ENCODE measurements at regions not wholly inside any gene's neighbourhood (a gene's known extent, or its start where the extent isn't known, plus 50 kb on each side); places are given as distances from the start of the nearest gene placed in this dataset.

- TF ChIP-seq, protein P1, sequence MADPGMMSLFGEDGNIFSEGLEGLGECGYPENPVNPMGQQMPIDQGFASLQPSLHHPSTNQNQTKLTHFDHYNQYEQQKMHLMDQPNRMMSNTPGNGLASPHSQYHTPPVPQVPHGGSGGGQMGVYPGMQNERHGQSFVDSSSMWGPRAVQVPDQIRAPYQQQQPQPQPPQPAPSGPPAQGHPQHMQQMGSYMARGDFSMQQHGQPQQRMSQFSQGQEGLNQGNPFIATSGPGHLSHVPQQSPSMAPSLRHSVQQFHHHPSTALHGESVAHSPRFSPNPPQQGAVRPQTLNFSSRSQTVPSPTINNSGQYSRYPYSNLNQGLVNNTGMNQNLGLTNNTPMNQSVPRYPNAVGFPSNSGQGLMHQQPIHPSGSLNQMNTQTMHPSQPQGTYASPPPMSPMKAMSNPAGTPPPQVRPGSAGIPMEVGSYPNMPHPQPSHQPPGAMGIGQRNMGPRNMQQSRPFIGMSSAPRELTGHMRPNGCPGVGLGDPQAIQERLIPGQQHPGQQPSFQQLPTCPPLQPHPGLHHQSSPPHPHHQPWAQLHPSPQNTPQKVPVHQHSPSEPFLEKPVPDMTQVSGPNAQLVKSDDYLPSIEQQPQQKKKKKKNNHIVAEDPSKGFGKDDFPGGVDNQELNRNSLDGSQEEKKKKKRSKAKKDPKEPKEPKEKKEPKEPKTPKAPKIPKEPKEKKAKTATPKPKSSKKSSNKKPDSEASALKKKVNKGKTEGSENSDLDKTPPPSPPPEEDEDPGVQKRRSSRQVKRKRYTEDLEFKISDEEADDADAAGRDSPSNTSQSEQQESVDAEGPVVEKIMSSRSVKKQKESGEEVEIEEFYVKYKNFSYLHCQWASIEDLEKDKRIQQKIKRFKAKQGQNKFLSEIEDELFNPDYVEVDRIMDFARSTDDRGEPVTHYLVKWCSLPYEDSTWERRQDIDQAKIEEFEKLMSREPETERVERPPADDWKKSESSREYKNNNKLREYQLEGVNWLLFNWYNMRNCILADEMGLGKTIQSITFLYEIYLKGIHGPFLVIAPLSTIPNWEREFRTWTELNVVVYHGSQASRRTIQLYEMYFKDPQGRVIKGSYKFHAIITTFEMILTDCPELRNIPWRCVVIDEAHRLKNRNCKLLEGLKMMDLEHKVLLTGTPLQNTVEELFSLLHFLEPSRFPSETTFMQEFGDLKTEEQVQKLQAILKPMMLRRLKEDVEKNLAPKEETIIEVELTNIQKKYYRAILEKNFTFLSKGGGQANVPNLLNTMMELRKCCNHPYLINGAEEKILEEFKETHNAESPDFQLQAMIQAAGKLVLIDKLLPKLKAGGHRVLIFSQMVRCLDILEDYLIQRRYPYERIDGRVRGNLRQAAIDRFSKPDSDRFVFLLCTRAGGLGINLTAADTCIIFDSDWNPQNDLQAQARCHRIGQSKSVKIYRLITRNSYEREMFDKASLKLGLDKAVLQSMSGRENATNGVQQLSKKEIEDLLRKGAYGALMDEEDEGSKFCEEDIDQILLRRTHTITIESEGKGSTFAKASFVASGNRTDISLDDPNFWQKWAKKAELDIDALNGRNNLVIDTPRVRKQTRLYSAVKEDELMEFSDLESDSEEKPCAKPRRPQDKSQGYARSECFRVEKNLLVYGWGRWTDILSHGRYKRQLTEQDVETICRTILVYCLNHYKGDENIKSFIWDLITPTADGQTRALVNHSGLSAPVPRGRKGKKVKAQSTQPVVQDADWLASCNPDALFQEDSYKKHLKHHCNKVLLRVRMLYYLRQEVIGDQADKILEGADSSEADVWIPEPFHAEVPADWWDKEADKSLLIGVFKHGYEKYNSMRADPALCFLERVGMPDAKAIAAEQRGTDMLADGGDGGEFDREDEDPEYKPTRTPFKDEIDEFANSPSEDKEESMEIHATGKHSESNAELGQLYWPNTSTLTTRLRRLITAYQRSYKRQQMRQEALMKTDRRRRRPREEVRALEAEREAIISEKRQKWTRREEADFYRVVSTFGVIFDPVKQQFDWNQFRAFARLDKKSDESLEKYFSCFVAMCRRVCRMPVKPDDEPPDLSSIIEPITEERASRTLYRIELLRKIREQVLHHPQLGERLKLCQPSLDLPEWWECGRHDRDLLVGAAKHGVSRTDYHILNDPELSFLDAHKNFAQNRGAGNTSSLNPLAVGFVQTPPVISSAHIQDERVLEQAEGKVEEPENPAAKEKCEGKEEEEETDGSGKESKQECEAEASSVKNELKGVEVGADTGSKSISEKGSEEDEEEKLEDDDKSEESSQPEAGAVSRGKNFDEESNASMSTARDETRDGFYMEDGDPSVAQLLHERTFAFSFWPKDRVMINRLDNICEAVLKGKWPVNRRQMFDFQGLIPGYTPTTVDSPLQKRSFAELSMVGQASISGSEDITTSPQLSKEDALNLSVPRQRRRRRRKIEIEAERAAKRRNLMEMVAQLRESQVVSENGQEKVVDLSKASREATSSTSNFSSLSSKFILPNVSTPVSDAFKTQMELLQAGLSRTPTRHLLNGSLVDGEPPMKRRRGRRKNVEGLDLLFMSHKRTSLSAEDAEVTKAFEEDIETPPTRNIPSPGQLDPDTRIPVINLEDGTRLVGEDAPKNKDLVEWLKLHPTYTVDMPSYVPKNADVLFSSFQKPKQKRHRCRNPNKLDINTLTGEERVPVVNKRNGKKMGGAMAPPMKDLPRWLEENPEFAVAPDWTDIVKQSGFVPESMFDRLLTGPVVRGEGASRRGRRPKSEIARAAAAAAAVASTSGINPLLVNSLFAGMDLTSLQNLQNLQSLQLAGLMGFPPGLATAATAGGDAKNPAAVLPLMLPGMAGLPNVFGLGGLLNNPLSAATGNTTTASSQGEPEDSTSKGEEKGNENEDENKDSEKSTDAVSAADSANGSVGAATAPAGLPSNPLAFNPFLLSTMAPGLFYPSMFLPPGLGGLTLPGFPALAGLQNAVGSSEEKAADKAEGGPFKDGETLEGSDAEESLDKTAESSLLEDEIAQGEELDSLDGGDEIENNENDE (IDR thresholded peaks at IDR 0.05; ENCODE audit: insufficient replicate concordance, low read length), result no peak
- no peak for TF ChIP-seq SP4 (IDR thresholded peaks at IDR 0.05; ENCODE audit: low read length)
- no peak for TF ChIP-seq SIRT6 (IDR thresholded peaks at IDR 0.05; ENCODE audit: low read length)
Measured at GRCh38 chr18:59063300-59063906, 76.3 kb upstream of the SEC11C start (continued).
